H9 (cell line): ENCODE measurements at regions not wholly inside any gene's neighbourhood (a gene's known extent, or its start where the extent isn't known, plus 50 kb on each side); places are given as distances from the start of the nearest gene placed in this dataset.

Source experiments
- DNase-seq: peaks from one replicate; pipeline ENCODE4 v3.0.0-alpha.2; 2017
- H2AFZ ChIP-seq: one replicate; pipeline ENCODE4 v1.6.1; 2013; ENCODE audit warnings: mild to moderate bottlenecking, low read length, control low read depth, moderate library complexity
- H2AK5ac ChIP-seq: 2 replicates; pipeline ENCODE4 v1.6.1; 2013; ENCODE audit warnings: low read length, control low read depth, mixed read lengths; ENCODE audit not compliant: insufficient read length
- H2BK120ac ChIP-seq: one replicate; pipeline ENCODE4 v1.6.1; 2013; ENCODE audit warnings: low read depth, mild to moderate bottlenecking, low read length, control low read depth, inconsistent platforms; ENCODE audit not compliant: poor library complexity, severe bottlenecking
- H2BK12ac ChIP-seq: 2 replicates; pipeline ENCODE4 v1.6.1; 2013; ENCODE audit warnings: low read length, control low read depth, mixed read lengths, low read depth; ENCODE audit not compliant: insufficient read length
- H2BK15ac ChIP-seq: 2 replicates; pipeline ENCODE4 v1.6.1; 2013; ENCODE audit warnings: low read depth, low read length, control low read depth
- H2BK20ac ChIP-seq: one replicate; pipeline ENCODE4 v1.6.1; 2013; ENCODE audit warnings: low read depth, mild to moderate bottlenecking, low read length, control low read depth, inconsistent platforms; ENCODE audit not compliant: poor library complexity, severe bottlenecking
- H2BK5ac ChIP-seq: 2 replicates; pipeline ENCODE4 v1.6.1; 2013; ENCODE audit warnings: low read length, control low read depth, mixed read lengths; ENCODE audit not compliant: insufficient read length
- H3K14ac ChIP-seq: 2 replicates; pipeline ENCODE4 v1.6.1; 2013; ENCODE audit warnings: low read length, control low read depth; ENCODE audit not compliant: insufficient read depth
- H3K18ac ChIP-seq: 2 replicates; pipeline ENCODE4 v1.6.1; 2013; ENCODE audit warnings: low read depth, mild to moderate bottlenecking, mixed read lengths, low read length, control low read depth; ENCODE audit not compliant: insufficient read length
- H3K23ac ChIP-seq: 2 replicates; pipeline ENCODE4 v1.6.1; 2013; ENCODE audit warnings: low read length, control low read depth, mixed read lengths, low read depth; ENCODE audit not compliant: insufficient read length
- H3K23me2 ChIP-seq: 2 replicates; pipeline ENCODE4 v1.6.1; 2013; ENCODE audit warnings: low read depth, mild to moderate bottlenecking, mixed read lengths, low read length, control low read depth; ENCODE audit not compliant: insufficient read length, poor library complexity, severe bottlenecking
- H3K27ac ChIP-seq: 2 replicates; pipeline ENCODE4 v1.5.1; 2013; ENCODE audit warnings: low read length, control low read depth, mixed read lengths, low read depth; ENCODE audit not compliant: insufficient read length
- H3K27me3 ChIP-seq: 2 replicates; pipeline ENCODE4 v1.6.1; 2013; ENCODE audit warnings: low read length, control low read depth, inconsistent platforms; ENCODE audit not compliant: insufficient read depth
- H3K4ac ChIP-seq: 2 replicates; pipeline ENCODE4 v1.6.1; 2013; ENCODE audit warnings: low read depth, mild to moderate bottlenecking, control low read depth, inconsistent platforms, low read length, moderate library complexity
- H3K4me1 ChIP-seq: 2 replicates; pipeline ENCODE4 v1.6.1; 2013; ENCODE audit warnings: low read length, control low read depth, inconsistent platforms; ENCODE audit not compliant: insufficient read depth
- H3K4me2 ChIP-seq: 2 replicates; pipeline ENCODE4 v1.6.1; 2013; ENCODE audit warnings: low read length, control low read depth, mixed read lengths; ENCODE audit not compliant: insufficient read length, insufficient read depth
- H3K56ac ChIP-seq: 2 replicates; pipeline ENCODE4 v1.6.1; 2013; ENCODE audit warnings: low read depth, mild to moderate bottlenecking, mixed read lengths, low read length, control low read depth; ENCODE audit not compliant: insufficient read length
- H3K79me1 ChIP-seq: 2 replicates; pipeline ENCODE4 v1.6.1; 2013; ENCODE audit warnings: low read depth, mild to moderate bottlenecking, moderate library complexity, low read length, control low read depth, inconsistent platforms; ENCODE audit not compliant: insufficient read depth, poor library complexity, severe bottlenecking
- H3K79me2 ChIP-seq: 2 replicates; pipeline ENCODE4 v1.6.1; 2013; ENCODE audit warnings: low read length, control low read depth, inconsistent platforms; ENCODE audit not compliant: insufficient read depth
- H3K9ac ChIP-seq: 2 replicates; pipeline ENCODE4 v1.6.1; 2013; ENCODE audit warnings: low read length, control low read depth, mixed read lengths; ENCODE audit not compliant: insufficient read length; ENCODE audit errors: extremely low read depth
- H3K9me3 ChIP-seq: one replicate; pipeline ENCODE4 v1.6.1; 2013; ENCODE audit warnings: low read depth, low read length, inconsistent platforms; ENCODE audit not compliant: control insufficient read depth
- H3T11ph ChIP-seq: one replicate; pipeline ENCODE4 v1.6.1; 2013; ENCODE audit warnings: mild to moderate bottlenecking, low read length, control low read depth, inconsistent platforms
- H4K20me1 ChIP-seq: one replicate; pipeline ENCODE4 v1.6.1; 2013; ENCODE audit not compliant: control insufficient read depth, insufficient read length, insufficient read depth
- H4K5ac ChIP-seq: 2 replicates; pipeline ENCODE4 v1.6.1; 2013; ENCODE audit warnings: low read depth, mild to moderate bottlenecking, mixed read lengths, low read length, control low read depth; ENCODE audit not compliant: insufficient read length
- H4K8ac ChIP-seq: replicated peaks from 2 replicates; pipeline ENCODE4 v1.6.1; 2013; ENCODE audit warnings: low read length, control low read depth, mixed read lengths, low read depth; ENCODE audit not compliant: insufficient read length
- H4K91ac ChIP-seq: 2 replicates; pipeline ENCODE4 v1.6.1; 2013; ENCODE audit warnings: low read depth, mild to moderate bottlenecking, moderate library complexity, mixed read lengths, low read length, control low read depth; ENCODE audit not compliant: insufficient read length
- H3K27ac Mint-ChIP-seq, 3 experiments: 2 replicates in 2 of 3; 3 replicates in 1 of 3; pipeline ENCODE4 v1.8.0; 2020 to 2021; ENCODE audit warnings: mixed read lengths in 3 of 3, mild to moderate bottlenecking in 1 of 3, moderate library complexity in 1 of 3
- H3K27me3 Mint-ChIP-seq: 2 replicates; pipeline ENCODE4 v1.8.0; 2021; ENCODE audit warnings: low read depth, mild to moderate bottlenecking, moderate library complexity, mixed read lengths
- H3K36me3 Mint-ChIP-seq, 3 experiments: 2 replicates in 2 of 3; 3 replicates in 1 of 3; pipeline ENCODE4 v1.8.0; 2020 to 2021; ENCODE audit warnings: low read depth in 3 of 3, mixed read lengths in 3 of 3; ENCODE audit not compliant: insufficient read depth in 1 of 3
- H3K4me1 Mint-ChIP-seq, 2 experiments: 2 replicates each; pipeline ENCODE4 v1.8.0; 2020; ENCODE audit warnings: mixed read lengths in 2 of 2
- H3K4me3 Mint-ChIP-seq, 2 experiments: 2 replicates in 1 of 2; 3 replicates in 1 of 2; pipeline ENCODE4 v1.8.0; 2020 to 2021; ENCODE audit warnings: mild to moderate bottlenecking in 2 of 2, mixed read lengths in 2 of 2, moderate library complexity in 1 of 2
- H3K9me3 Mint-ChIP-seq, 2 experiments: 2 replicates in 1 of 2; 3 replicates in 1 of 2; pipeline ENCODE4 v1.8.0; 2020; ENCODE audit warnings: mild to moderate bottlenecking in 2 of 2, mixed read lengths in 2 of 2, moderate library complexity in 1 of 2
- WGBS: extraction: QIAGEN DNeasy Blood & Tissue Kit; methylation state at CpG from one replicate; pipeline ENCODE4 v1.1.7; 2013; ENCODE audit warnings: missing lambda C conversion rate, low lambda C conversion rate, mixed read lengths; ENCODE audit not compliant: insufficient read length; ENCODE audit errors: extremely low coverage; 5-methylcytosine and 5-hydroxymethylcytosine counted together
- TF ChIP-seq, protein P1 (sequence below): fragments of 200-600 bp; sonication (generic); conservative IDR thresholded peaks from 3 replicates; pipeline ENCODE4 v1.8.0; 2021; ENCODE audit warnings: antibody characterized with exemption, mild to moderate bottlenecking

DNA sequence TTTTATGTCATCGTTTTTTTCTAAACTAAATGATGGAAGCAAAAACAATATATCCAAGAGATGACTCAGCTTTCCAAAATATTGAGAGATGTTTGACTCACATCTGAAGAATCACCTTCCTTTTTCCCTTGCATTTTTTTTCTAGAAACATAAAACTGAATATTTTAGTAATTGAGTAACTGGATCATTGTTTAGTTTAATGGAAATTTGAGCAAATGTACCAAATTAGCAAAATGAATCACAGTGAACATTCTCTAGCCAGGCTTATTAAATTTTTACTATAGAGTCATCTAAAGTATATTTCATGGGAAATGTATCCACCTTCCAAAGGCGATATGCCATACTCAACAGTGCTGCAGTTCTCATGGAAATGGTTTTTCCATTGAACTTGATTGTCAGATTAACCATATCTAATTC is 145.5 kb downstream of the TENT5A start:
- no peaks in the 10 kb centered on the region for H3K9me3 ChIP-seq
- no peaks in the 10 kb centered on the region for H3K79me2 ChIP-seq
- H4K20me1 ChIP-seq = no peaks in the 10 kb centered on the region
- TF ChIP-seq, protein P1, sequence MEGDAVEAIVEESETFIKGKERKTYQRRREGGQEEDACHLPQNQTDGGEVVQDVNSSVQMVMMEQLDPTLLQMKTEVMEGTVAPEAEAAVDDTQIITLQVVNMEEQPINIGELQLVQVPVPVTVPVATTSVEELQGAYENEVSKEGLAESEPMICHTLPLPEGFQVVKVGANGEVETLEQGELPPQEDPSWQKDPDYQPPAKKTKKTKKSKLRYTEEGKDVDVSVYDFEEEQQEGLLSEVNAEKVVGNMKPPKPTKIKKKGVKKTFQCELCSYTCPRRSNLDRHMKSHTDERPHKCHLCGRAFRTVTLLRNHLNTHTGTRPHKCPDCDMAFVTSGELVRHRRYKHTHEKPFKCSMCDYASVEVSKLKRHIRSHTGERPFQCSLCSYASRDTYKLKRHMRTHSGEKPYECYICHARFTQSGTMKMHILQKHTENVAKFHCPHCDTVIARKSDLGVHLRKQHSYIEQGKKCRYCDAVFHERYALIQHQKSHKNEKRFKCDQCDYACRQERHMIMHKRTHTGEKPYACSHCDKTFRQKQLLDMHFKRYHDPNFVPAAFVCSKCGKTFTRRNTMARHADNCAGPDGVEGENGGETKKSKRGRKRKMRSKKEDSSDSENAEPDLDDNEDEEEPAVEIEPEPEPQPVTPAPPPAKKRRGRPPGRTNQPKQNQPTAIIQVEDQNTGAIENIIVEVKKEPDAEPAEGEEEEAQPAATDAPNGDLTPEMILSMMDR = no peak
- H3K9ac ChIP-seq = no peak overlapping the region
- H2BK120ac ChIP-seq = no peak overlapping the region
- no peaks in the 10 kb centered on the region for H3K27me3 Mint-ChIP-seq
- no peak overlapping the region for H3K4me3 Mint-ChIP-seq
- H3K79me1 ChIP-seq = no peaks in the 10 kb centered on the region
- WGBS = no CpG with 5 or more reads among the region's 2 CpGs
- H3K18ac ChIP-seq = no peak overlapping the region
- no peak overlapping the region for H2AFZ ChIP-seq
- no peaks in the 10 kb centered on the region for H3K23me2 ChIP-seq
- H3K36me3 Mint-ChIP-seq = 0 out of 7 replicates have a peak, but pooled peaks cover 0 to 5% (median 0%) of the 10 kb centered on the region in 3 experiments
- H2BK5ac ChIP-seq = no peak overlapping the region
- H3K9me3 Mint-ChIP-seq = peaks cover 3 to 5% of the 10 kb centered on the region in 2 experiments; a peak in 4 of 5 replicates
- no peaks in the 10 kb centered on the region for H3K27me3 ChIP-seq
- no peak overlapping the region for H3K23ac ChIP-seq
- H2AK5ac ChIP-seq = no peak overlapping the region
- H3K14ac ChIP-seq = no peak overlapping the region
- no peak overlapping the region for H4K5ac ChIP-seq
- no peak overlapping the region for H2BK20ac ChIP-seq
- no peak overlapping the region for H3K27ac Mint-ChIP-seq
- no peak overlapping the region for H2BK15ac ChIP-seq
- no peak overlapping the region for H4K8ac ChIP-seq
- H3K4me2 ChIP-seq = no peak overlapping the region
- no peak for DNase-seq
- no peak overlapping the region for H3K27ac ChIP-seq
- no peak overlapping the region for H3K56ac ChIP-seq
- H2BK12ac ChIP-seq = no peak overlapping the region
- H4K91ac ChIP-seq = no peak overlapping the region
- H3K4me1 ChIP-seq = no peaks in the 10 kb centered on the region
- H3K4me1 Mint-ChIP-seq = no peaks in the 10 kb centered on the region
- no peak overlapping the region for H3K4ac ChIP-seq
- no peak overlapping the region for H3T11ph ChIP-seq
